DMS 273 treated with DMSO at 0.1 percent for 48 hours (cell line): ENCODE measurements at regions not wholly inside any gene's neighbourhood (a gene's known extent, or its start where the extent isn't known, plus 50 kb on each side); places are given as distances from the start of the nearest gene placed in this dataset.
"Not testable (repeated sequence)": the region's sequence is repeated elsewhere in the genome, so short reads cannot be mapped to it uniquely, and the experiment has no call there.

Experiments
- DNase-seq: peaks from one replicate; lab custom pipeline; 2025; lab: John Stamatoyannopoulos, UW

DNA sequence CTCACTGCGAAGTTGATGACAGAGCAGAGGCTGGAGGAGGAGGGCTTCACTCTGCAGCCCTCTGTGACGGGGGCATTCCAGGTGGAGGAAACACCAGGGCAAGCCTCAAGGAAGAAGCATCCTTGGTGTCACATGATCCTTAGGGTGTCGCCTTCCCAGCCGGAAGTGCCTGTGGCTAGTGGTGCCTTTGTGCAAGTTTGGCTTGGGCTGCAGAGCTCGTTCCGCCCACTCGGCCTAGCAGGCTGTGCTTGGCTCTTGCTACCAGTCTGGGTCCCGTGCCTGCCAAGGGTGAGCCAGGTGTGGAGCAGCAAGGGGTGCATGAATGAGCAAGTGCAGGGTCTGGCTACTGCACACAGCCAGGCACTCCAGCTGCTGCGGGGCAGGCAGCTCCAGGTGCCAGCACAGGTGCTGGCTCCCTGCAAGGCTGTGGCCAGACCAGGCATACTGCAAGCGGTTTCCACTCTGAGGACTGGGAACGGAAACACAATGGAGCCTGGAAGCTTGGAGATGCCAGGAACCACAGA, 325.3 kb upstream of the SMIM21 start:
- DNase-seq, result no peak

DNA sequence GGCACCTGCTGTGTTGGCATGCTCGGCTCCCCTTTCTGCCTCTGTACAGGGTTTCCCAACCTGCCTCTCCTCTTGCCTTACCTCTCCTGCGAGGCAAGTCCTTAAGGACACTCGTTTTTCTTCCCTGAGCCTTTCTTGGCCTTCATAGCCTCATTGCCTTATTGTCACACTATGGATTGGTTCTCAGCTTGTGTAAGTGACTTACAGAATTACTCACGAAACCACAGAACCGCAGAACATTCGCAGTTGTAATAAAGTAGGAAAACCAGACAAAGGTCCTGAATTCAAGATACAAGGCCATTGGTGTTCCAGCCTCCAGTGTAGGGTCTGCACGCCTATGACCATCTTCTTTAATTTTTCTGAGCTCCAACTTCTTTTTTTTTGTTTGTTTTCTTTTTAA, 317.6 kb upstream of the SMIM21 start:
- DNase-seq, result no peak

DNA sequence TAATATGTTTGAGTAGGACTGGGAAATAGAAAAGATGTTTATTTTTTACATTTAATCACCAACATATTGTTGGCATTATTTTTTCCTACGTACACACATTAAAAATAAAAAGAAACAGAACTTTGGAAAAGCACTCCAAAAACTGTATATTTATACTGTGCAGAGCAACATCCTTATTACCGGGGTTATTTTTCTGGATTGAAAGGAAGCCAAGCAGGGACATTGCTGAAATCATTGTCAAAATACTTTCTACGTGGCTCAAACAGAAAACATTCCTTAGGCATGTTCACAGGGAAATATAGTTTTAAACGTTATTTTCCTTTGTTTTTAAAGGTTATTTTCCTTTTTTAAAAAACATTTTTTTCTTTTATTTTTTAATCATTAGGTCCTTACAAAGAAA, 315.0 kb upstream of the SMIM21 start:
- no peak for DNase-seq

DNA sequence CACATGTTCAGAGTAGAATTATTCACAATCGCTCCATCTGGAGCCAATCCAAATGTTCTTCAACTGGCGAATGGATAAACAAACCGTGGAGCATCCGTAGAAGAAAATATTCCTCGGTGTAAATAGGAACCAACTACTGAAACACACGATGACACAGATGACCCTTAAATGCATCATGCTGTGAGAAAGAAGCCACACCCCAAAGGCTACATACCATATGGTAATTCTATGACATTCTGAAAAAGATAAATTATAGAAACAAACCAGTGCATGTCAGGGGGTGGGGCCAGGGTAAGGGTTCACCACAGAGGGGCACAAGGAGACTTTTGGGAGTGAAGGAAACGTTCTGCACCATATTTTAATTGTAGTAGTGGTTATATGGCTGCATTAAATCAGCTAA, 312.2 kb upstream of the SMIM21 start:
- no peak for DNase-seq

DNA sequence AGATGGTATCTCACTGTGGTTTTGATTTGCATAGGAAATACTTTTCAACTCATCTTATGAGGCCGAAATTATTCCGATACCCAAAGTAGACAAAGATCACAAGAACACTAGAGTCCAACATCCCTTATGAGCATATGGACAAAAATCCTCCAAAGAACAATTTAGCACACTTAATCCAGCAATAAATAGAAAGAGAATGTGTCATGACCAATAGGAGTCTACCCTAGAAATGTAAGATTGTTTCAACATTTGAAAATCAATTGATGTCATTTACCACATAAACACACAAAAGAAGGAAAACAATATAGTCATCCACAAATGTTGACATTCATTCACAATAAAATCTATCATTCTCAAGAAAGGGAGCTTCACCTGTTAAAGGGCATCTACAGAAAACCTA, 307.8 kb upstream of the SMIM21 start:
- DNase-seq, result no peak

DNA sequence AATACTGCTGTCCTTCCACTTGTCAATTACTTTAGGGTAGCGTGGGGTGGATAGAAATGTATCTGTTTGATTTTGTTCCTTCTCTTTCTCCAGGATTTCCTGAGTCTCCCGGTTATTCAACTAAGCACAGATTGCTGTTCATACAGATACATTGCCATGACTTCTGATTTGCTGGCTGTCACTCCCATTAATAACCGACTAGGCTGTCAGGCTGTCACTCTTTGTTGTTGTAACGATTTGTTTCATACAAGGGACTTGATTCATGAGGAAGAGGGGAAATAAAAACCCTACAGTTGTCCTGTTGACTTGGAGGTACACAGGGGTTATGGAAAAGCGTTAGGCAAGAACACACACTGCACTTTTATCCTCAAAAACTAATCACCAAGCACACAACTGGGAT, 302.7 kb upstream of the SMIM21 start:
- DNase-seq, result no peak

DNA sequence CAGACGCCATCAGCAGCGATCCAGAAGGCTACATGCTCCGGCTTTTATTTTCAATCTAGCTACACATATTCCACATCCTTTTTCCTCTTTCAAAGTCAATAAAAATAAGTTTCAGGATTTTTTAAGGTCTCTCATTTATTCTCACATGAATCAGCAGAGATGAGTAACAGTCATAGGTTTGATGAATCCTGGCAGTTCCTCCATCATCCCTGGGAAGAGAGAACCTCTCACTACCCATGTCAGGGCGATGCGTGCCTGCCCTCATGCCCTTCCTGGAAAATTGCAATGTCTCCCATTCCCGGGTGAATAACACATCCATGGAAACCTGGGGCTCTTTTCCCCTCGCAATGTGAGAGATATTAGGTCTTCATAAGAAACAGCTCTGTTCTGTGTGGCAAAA, 301.1 kb upstream of the SMIM21 start:
- DNase-seq, result no peak

DNA sequence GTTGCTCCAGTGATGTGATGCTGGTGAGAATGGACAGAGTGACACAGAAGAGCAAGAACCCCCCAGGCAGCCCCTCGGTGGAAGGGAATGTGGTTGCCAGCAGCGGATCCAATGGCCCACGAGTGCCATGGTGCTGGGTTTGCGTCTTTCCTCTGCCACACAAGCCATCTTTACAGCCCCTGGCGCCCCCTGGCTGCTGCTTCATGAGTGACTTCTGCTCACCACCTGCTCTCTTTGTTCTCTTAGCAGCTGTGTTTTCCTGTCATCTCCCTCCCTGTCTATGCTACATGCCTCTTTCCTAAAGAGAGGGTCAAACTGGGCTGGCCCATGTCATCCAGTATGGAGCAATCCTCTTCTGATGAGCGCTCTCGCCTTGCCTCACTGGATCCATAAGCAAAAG, 300.0 kb upstream of the SMIM21 start:
- no peak for DNase-seq

DNA sequence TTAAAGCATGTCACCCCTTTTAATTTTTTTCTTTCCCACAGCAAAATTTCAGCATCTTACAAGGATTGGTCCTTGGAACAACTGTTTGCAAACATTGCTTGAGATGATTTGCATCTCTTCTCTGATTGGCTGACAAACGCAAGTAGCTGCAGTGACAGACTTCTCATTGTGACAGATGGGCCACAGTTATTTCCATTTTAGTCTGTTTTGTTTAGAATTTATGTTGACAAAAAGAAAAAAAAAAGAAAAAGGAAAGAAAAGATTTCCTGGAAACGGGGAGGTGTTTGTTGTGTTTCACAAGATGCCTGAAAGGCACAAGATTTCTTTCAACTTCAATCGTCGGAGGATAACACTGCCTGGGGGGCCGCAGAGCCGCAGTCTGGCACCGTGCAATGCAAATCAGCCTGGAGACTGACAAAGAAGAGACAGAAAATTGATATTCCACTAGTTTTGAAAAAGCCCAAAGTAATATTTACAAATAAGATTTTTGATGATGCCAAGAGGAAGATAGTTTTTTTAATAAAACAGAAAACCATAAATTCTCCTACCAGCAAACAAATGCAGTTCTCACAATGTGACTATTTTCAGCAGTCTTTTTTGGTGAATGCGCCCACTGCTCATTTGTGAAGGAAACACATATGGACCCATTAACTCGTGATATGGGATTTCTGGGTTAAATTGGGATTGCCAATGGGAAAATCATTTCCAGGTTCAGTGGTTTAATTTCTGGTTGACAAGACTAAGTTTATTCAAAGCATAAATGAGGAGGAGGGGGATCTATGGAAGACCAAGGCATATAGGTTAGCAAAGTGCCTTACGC, 296.2 kb upstream of the SMIM21 start:
- no peak for DNase-seq

DNA sequence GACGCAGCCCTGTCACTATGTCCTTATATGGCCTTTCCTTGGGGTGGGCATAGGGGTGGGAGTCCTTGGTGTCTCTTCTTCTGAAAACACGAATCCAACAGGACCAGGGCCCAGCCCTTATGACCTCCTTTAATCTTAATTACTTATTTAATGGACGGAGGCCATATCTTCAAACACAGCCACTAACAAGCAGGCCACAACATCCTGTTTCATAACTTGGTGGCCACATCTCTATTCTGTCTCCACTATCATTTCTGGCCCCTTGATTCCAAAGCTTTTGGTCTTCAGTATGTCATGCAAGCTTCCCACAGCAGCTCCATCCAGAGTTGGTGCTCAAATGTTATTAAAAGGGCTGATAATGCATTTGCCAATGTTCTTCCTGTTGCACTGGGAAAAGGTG, 287.3 kb upstream of the SMIM21 start:
- DNase-seq, result no peak

DNA sequence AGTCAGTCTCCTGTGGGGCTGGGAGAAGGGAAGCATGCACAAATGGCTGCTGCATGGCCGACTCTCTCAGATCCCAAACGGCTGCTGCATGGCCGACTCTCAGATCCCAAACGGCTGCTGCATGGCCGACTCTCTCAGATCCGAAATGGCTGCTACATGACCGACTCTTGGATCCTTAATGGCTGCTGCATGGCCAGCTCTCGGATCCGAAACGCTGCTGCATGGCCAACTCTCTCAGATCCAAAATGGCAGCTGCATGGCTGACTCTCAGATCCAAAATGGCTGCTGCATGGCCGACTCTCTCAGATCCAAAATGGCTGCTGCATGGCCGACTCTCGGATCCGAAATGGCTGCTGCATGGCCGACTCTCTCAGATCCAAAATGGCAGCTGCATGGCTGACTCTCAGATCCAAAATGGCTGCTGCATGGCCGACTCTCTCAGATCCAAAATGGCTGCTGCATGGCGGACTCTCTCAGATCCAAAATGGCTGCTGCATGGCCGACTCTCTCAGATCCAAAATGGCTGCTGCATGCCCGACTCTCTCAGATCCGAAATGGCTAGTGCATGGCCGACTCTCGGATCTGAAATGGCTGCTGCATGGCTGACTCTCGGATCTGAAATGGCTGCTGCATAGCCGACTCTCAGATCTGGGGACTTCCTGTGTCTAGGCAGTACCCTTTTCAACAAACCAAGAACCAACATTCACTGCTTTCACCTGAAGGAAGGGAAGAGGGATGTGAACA, 284.8 kb upstream of the SMIM21 start:
- not testable (repeated sequence) for DNase-seq

DNA sequence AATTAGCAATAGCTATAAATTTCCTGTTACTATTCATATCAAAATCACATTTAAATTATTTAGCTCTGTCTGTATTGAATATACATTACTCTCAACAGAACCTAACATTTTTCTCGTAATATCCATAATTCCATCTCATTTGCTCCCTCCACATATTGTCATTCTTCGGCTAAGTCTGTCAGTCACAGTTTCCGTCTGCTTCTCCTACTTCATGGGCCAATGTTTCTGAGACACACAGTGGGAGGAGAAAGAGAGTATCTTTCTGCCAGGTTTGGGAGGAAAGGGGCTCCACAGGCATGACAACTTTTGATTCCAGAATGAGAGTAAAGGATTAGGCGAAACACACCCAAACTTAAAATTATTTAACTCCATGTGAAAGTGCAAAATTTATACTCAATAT, 273.1 kb upstream of the SMIM21 start:
- DNase-seq, result no peak

DNA sequence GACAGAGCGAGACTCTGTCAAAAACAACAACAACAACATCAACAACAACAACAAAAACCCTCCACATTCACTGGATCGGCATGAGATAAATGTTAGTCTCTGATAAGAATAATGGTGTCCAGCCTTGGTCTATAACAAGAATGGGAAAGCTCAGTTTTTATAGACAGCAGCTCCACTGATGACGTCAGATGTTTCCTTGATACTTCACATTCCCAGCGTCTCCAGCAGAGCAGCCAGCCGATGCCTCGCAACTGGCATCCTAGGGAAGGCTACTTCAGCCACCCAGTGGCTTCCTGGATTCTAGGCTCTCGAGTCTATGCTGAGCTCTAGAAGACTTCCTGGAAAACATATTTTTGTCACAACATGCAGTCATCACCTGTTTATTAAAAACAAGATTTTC, 271.4 kb upstream of the SMIM21 start:
- DNase-seq, result no peak

DNA sequence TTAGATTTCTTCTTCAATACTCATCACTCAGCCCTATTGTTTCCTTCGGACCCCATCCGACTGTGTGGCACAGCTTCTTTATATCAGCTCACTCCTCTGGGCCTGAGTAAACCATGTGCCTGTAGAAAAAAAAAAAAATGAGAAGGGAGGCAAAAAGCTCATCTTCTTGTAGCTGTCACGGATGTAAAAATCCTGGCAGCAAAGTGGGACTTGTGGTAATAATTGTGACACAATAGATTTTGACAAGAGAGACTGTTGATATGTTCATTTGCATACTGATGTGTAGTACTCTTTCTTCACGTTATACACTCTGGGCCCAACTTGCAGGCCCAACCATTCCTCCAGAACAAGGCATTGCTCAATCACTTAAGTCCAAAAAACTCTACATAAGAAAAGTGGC, 270.0 kb upstream of the SMIM21 start:
- DNase-seq, result no peak

DNA sequence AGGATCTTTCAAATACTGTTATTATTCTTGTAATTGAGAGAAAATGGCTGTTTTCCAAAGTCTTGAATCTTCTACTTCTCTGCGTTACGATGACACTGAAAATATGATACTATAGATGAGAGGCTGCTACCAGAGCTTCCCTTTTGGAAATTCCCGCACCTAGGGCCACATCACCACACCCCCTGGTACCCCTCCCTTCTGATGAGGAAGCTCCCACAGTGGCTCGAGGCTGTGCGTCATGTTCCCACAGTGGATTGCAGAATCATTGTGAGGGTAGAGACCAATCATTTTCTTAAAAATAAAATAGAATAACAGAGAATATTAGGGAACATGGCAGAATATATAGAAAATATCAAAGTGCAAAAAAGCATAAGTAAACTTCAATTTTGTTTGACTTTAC, 268.9 kb upstream of the SMIM21 start:
- DNase-seq, result no peak

DNA sequence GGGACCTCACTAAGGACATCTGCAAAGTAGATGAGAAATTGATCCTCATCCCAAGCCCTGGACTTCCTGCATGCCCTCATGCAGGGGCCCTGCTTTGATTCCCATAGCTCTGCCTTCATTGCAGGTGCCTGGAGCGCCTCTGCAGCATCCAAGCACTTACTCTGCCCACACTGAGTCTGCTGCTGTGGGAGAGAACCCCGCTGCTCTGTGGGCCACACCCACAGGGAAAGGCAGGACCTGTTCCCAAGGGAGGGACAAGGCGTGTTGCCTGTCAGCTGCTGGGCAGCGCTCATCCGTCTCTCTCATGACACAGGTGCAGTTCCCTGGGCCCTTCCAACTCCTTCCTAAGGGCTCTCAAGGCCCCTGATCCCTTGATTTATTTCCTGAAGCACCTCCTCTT, 266.8 kb upstream of the SMIM21 start:
- no peak for DNase-seq

DNA sequence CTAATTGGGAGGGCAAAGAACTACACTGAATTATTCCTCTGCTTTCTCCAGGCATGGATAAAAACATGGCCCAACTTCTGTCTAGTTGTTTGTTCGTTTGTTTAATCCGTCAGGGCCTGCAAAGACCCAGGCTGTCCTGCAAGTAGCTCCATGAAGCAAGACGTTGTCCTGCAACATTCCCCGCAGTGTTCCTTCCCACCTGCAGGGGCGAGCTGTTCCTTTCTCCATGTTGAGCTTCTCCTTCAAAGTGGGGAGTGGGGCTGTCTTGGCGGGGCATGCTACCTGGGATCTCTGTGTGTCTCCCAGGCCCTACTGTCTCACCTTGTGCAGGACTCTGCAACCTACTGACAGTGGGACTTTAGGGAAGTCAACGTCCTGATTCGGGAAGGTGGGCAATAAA, 264.0 kb upstream of the SMIM21 start:
- DNase-seq, result no peak

DNA sequence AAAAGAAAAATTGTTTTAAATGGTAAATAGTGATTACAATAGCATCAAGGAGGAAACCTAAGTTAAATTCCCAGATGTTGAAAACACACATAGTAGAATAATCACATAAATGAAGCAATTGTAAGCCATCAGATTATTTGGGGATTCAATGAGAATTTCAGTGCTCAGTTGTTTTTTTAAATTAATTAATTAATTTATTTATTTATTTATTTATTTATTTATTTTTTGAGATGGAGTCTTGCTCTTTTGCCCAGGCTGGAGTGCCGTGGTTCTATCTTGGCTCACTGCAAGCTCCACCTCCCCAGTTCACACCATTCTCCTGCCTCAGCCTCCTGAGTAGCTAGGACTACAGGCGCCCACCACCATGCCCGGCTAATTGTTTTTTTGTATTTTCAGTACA, 262.8 kb upstream of the SMIM21 start:
- DNase-seq, result not testable (repeated sequence)

DNA sequence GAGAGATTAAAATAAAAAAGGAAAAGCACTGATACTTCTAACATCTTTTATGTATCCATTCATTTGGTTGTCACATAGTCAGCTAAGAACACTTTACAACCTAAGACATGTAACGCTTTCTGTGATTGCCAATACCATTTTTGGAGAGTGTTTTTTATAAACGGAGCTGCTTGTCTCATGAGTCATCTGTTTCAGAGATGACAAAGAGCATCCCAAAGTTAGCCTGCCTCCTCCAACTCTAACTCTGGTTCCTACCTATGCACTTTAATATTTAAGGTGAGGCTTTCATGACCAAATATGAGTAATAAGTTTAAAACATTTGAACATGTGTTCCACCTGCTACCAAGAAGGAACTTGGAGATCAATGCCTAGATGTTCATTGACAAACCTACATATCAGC, 260.1 kb upstream of the SMIM21 start:
- no peak for DNase-seq

DNA sequence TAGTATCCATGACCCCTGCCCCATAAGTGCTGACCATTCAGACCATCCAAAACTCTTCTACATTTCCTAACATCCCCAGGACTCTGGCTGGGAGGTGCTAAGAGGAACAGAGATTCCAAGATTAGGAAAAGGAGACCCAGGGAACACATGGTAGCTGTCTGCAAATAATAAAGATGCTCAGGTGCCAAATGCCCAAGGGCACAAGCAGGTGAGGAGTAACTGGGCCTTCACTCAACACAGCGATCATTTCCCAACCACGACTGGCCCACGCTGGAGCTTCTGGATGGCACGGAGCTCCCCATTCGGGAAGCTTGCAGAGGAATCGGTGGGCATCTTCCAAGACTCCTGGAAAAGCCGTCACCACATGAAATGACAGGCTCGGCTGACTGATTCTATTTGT, 255.9 kb upstream of the SMIM21 start:
- DNase-seq, result no peak

DNA sequence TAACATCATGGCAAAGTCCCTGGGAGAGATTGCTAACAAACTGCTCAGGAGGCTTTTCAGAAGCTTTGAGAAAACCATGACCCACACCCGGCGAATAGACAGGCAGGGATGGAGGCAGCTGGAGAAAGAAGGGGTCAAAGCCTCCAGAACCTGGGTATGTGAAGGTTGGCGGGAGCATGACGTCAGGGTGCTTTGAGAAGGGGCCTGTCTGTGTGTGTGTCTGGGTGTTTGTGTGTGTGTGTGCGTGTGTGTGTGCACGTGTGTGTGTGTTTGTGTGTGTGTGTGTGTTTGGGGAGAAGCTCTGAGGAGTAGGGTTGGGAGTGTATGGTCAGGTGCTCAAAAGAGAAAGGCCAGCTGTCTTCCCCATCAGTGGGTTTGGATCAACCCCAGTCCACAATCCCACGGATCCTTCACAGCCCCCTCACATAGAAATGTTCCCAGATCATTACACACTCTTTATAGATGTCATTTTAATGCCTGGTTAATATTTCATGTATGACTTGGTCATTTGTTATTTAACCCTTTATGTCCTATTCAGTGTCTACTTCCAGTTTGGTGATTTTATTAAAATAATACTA, 254.1 kb upstream of the SMIM21 start:
- DNase-seq, result no peak

DNA sequence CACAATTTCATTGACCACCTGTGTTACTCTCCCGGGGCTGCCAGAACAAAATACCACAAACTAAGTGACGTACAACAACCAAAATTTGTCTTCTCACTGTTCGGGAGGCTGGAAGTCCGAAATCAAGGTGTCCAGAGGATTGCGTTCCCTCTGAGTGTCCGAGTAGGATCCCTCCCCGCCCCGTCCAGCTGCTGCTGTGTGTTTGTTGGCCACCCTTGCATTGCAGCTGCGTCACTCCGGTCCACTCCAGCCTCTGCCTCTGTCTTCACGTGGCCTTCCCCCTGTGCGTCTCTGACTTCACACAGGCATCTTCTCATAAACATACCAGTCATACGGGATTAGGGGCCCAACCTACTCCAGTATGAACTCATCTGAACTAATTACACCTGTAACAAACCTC, 251.8 kb upstream of the SMIM21 start:
- no peak for DNase-seq

DNA sequence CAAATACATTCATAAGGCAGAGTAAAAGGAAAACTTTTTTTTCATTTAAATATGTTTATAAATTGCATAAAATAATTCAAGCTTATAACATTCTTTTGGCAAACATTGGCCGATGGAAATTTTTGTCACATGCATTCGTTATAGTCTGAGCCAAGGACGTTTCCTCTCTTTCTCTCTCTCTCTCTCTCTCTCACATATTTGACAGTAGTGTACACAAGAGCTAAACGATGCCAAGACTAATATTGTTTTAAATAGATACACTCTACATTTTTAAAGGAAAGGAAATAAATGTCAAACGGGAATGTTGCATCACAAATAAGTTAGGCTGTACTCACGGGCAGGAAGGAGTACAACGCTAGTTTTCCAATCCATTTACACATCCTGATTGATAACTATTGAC, 251.1 kb upstream of the SMIM21 start:
- no peak for DNase-seq
